Endothelial cell of umbilical vein (primary cell): ENCODE measurements at regions not wholly inside any gene's neighbourhood (a gene's known extent, or its start where the extent isn't known, plus 50 kb on each side); places are given as distances from the start of the nearest gene placed in this dataset.

Experiments
- BruUV-seq: library from RNA; stranded (reverse); fragments of 400-500 nt; replicated peaks from 2 replicates; lab custom pipeline; 2021; lab: Mats Ljungman, UMichigan
- CTCF ChIA-PET: fragments of 300-600, 350-600 bp; sonication (Branson Sonifier 250); formaldehyde crosslinking; loops from one replicate; lab custom pipeline; 2021; ENCODE audit warnings: antibody characterized with exemption, inconsistent platforms; lab: Charles Lee
- POLR2A ChIA-PET: fragments of 300-600, 350-600 bp; sonication (Branson Sonifier 250); formaldehyde crosslinking; loops from one replicate; lab custom pipeline; 2021; ENCODE audit warnings: antibody characterized with exemption, inconsistent platforms; lab: Charles Lee
- DNase-seq: peaks from one replicate; pipeline ENCODE4 v3.0.0-alpha.2; 2011; ENCODE audit warnings: low read depth, low spot score
- FAIRE-seq: peaks from 2 replicates; lab custom pipeline; 2011; peaks lifted over from hg19 to GRCh38; lab: Jason Lieb, UNC
- H2AFZ ChIP-seq: 2 replicates; pipeline ENCODE4 v1.6.0; 2012; ENCODE audit warnings: low read depth, low read length, control low read depth, inconsistent platforms
- H3K27ac ChIP-seq: 2 replicates; pipeline ENCODE4 v1.5.1; 2011; ENCODE audit warnings: low read depth, mild to moderate bottlenecking, control low read depth, low read length, moderate library complexity; ENCODE audit not compliant: insufficient read depth
- H3K27me3 ChIP-seq, 2 experiments: 2 replicates each; pipeline versions ENCODE4 v1.6.0 to v1.6.1; 2011; ENCODE audit warnings: low read length in 2 of 2, mixed read lengths in 1 of 2; ENCODE audit not compliant: control insufficient read depth in 2 of 2, insufficient read depth in 2 of 2
- H3K36me3 ChIP-seq, 2 experiments: 2 replicates in 1 of 2; 3 replicates in 1 of 2; pipeline ENCODE4 v1.5.1; 2011; ENCODE audit warnings: low read length in 2 of 2, mild to moderate bottlenecking in 1 of 2, moderate library complexity in 1 of 2; ENCODE audit not compliant: control insufficient read depth in 2 of 2, insufficient read depth in 2 of 2; ENCODE audit errors: extremely low read depth in 1 of 2
- H3K4me1 ChIP-seq: 3 replicates; pipeline ENCODE4 v1.5.1; 2011; ENCODE audit warnings: mild to moderate bottlenecking, low read length; ENCODE audit not compliant: control insufficient read depth, insufficient read depth; ENCODE audit errors: extremely low read depth
- H3K4me2 ChIP-seq: 2 replicates; pipeline ENCODE4 v1.6.1; 2011; ENCODE audit warnings: low read length, control low read depth, mixed read lengths; ENCODE audit not compliant: insufficient read depth
- H3K4me3 ChIP-seq, 3 experiments: fragments of 200-600 bp in 1 of 3; sonication (generic), shearing (Covaris generic) in 1 of 3; replicated peaks in 1 of 3; 2 replicates each; pipeline ENCODE4 v1.5.1; 2011 to 2016; ENCODE audit warnings: control low read depth in 3 of 3, low read length in 3 of 3, mild to moderate bottlenecking in 2 of 3, inconsistent platforms in 1 of 3, low read depth in 1 of 3, moderate library complexity in 1 of 3; ENCODE audit not compliant: insufficient read depth in 1 of 3
- H3K79me2 ChIP-seq: 2 replicates; pipeline ENCODE4 v1.6.0; 2012; ENCODE audit warnings: low read length, inconsistent platforms; ENCODE audit not compliant: control insufficient read depth, insufficient read depth
- H3K9ac ChIP-seq: replicated peaks from 2 replicates; pipeline ENCODE3; 2011; ENCODE audit warnings: low read length, control low read depth; ENCODE audit not compliant: insufficient read depth; ENCODE audit errors: extremely low read depth
- H3K9me1 ChIP-seq: replicated peaks from 3 replicates; pipeline ENCODE4 v1.6.0; 2011; ENCODE audit warnings: mild to moderate bottlenecking, low read length; ENCODE audit not compliant: control insufficient read depth, insufficient read depth; ENCODE audit errors: extremely low read depth
- H3K9me3 ChIP-seq: replicated peaks from 2 replicates; pipeline ENCODE4 v1.5.1; 2012; ENCODE audit warnings: low read length, inconsistent platforms; ENCODE audit not compliant: control insufficient read depth, insufficient read depth
- H4K20me1 ChIP-seq: replicated peaks from 2 replicates; pipeline ENCODE3; 2011; ENCODE audit warnings: mild to moderate bottlenecking, low read length; ENCODE audit not compliant: control insufficient read depth, insufficient read depth; ENCODE audit errors: extremely low read depth
- EZH2 ChIP-seq: IDR thresholded peaks from 2 replicates; pipeline ENCODE4 v1.6.1; 2012; ENCODE audit warnings: borderline replicate concordance, low read depth, mild to moderate bottlenecking, moderate library complexity, low read length, inconsistent platforms; ENCODE audit not compliant: severe bottlenecking
- FOS ChIP-seq: IDR thresholded peaks from 2 replicates; pipeline ENCODE4 v1.6.1; 2011; ENCODE audit warnings: mild to moderate bottlenecking, low read length, moderate library complexity, borderline replicate concordance; ENCODE audit not compliant: insufficient read depth
- GATA2 ChIP-seq: IDR thresholded peaks from 2 replicates; pipeline ENCODE4 v1.7.0; 2011; ENCODE audit warnings: low read depth, mild to moderate bottlenecking, moderate library complexity, mixed read lengths, low read length; ENCODE audit not compliant: insufficient read length, insufficient read depth
- JUN ChIP-seq: IDR thresholded peaks from 2 replicates; pipeline ENCODE4 v1.6.1; 2011; ENCODE audit warnings: borderline replicate concordance, low read depth; ENCODE audit not compliant: insufficient read length, insufficient read depth
- MYC ChIP-seq: IDR thresholded peaks from one replicate; pipeline ENCODE4 v1.6.1; 2011; ENCODE audit warnings: mild to moderate bottlenecking, low read depth, low read length
- POLR2A ChIP-seq: IDR thresholded peaks from 2 replicates; pipeline ENCODE4 v1.6.1; 2012; ENCODE audit warnings: low read depth, mild to moderate bottlenecking, control low read depth, low read length
- POLR2AphosphoS5 ChIP-seq: IDR thresholded peaks from 2 replicates; pipeline ENCODE4 v1.6.1; 2012; ENCODE audit warnings: low read depth, mild to moderate bottlenecking, control low read depth, low read length, moderate library complexity; ENCODE audit not compliant: insufficient read depth
- dilution Hi-C: fragments of 300-500 bp; cut with MboI; formaldehyde crosslinking; loops from one replicate; pipeline ENCODE4 v1.15.0; 2019; ENCODE audit warnings: low sequenced_read_pairs; ENCODE audit not compliant: extremely low pct_ligation_motif_present
- intact Hi-C: fragments of 100-400 bp; cut with micrococcal nuclease; formaldehyde crosslinking; loops from one replicate; pipeline ENCODE4 v1.10.0; 2022
- TF ChIP-seq, protein P1 (sequence below), 2 donors: IDR thresholded peaks; 1 replicate in 1 of 2; 2 replicates in 1 of 2; pipeline ENCODE4 v1.5.1; 2011; ENCODE audit warnings: low read length in 2 of 2, mild to moderate bottlenecking in 2 of 2, moderate library complexity in 2 of 2, control low read depth in 1 of 2, inconsistent platforms in 1 of 2, low read depth in 1 of 2; ENCODE audit not compliant: insufficient read depth in 1 of 2; ENCODE audit errors: extremely low read depth in 1 of 2
- TF ChIP-seq, protein P2 (sequence below): IDR thresholded peaks from 2 replicates; pipeline ENCODE4 v1.6.1; 2011; ENCODE audit not compliant: insufficient read depth, insufficient read length

DNA sequence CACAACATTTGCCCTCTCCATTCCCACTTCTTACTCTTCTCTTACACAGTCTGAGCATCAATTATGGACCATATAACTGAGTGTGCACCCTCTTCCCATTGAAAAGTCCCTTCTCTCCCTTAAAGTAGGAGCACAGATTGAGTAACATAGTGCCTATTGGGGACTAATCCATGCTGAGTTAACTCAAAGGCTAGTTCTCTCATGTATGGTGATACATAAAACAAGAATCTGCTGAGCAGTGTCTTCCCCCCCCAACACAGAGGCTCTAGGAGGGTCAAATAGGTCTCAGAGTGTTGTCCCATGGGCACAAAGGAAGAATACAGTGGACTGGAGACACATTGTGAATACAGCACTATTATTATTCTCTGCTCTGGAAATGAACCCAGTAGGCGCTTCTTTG, 274.6 kb upstream of the BOD1L1 start:
- FAIRE-seq, result no peak
- Histone ChIP-seq H3K27me3 (no peaks in the 10 kb centered on the region), H4K20me1 (no peaks in the 10 kb centered on the region), H3K9ac (no peak overlapping the region), H2AFZ (no peak overlapping the region), H3K36me3 (no peaks in the 10 kb centered on the region), H3K4me1 (peaks cover 6% of the 10 kb centered on the region), H3K79me2 (no peaks in the 10 kb centered on the region), H3K4me3 (no peak overlapping the region), H3K9me1 (no peaks in the 10 kb centered on the region), H3K4me2 (no peak overlapping the region), H3K9me3 (no peaks in the 10 kb centered on the region), H3K27ac (no peak overlapping the region)
- dilution Hi-C loops (no loop called here), intact Hi-C loops (no loop called here)
- TF ChIP-seq MYC, result no peak
- TF ChIP-seq POLR2AphosphoS5, result no peak
- TF ChIP-seq GATA2, result no peak
- TF ChIP-seq EZH2, result no peak
- no peak for TF ChIP-seq JUN
- TF ChIP-seq POLR2A, result no peak
- TF ChIP-seq, protein P1, sequence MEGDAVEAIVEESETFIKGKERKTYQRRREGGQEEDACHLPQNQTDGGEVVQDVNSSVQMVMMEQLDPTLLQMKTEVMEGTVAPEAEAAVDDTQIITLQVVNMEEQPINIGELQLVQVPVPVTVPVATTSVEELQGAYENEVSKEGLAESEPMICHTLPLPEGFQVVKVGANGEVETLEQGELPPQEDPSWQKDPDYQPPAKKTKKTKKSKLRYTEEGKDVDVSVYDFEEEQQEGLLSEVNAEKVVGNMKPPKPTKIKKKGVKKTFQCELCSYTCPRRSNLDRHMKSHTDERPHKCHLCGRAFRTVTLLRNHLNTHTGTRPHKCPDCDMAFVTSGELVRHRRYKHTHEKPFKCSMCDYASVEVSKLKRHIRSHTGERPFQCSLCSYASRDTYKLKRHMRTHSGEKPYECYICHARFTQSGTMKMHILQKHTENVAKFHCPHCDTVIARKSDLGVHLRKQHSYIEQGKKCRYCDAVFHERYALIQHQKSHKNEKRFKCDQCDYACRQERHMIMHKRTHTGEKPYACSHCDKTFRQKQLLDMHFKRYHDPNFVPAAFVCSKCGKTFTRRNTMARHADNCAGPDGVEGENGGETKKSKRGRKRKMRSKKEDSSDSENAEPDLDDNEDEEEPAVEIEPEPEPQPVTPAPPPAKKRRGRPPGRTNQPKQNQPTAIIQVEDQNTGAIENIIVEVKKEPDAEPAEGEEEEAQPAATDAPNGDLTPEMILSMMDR (IDR thresholded peaks at IDR 0.05; ENCODE audit: extremely low read depth in 1 of 2, insufficient read depth in 1 of 2, low read depth in 1 of 2, low read length in 2 of 2), result no peak
- no peak for TF ChIP-seq FOS
- TF ChIP-seq, protein P2, sequence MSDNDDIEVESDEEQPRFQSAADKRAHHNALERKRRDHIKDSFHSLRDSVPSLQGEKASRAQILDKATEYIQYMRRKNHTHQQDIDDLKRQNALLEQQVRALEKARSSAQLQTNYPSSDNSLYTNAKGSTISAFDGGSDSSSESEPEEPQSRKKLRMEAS, result no peak
- BruUV-seq, result no TSS peak
- no peak for DNase-seq
- CTCF ChIA-PET, result no interaction called here
- POLR2A ChIA-PET, result no interaction called here
